Suppressor macrophage treated with lipopolysaccharide for 4 hours (primary cell): ENCODE measurements at regions not wholly inside any gene's neighbourhood (a gene's known extent, or its start where the extent isn't known, plus 50 kb on each side); places are given as distances from the start of the nearest gene placed in this dataset.

ENCODE experiments used
- DNase-seq: peaks from one replicate; pipeline ENCODE4 v3.0.0-alpha.2; 2020

- no peak for DNase-seq
These were observed 83.9 kb upstream of the ZNF827 start for GRCh38 chr4:146022541-146022940.

- DNase-seq, result no peak
These were observed 79.6 kb upstream of the ZNF827 start for GRCh38 chr4:146018247-146018646.

- DNase-seq, result no peak
These were observed 66.1 kb upstream of the ZNF827 start for GRCh38 chr4:146004730-146005129.

- no peak for DNase-seq
These were observed 50.0 kb upstream of the ZNF827 start for GRCh38 chr4:145988628-145989027.
